OCI-LY7 (cell line): ENCODE measurements at regions not wholly inside any gene's neighbourhood (a gene's known extent, or its start where the extent isn't known, plus 50 kb on each side); places are given as distances from the start of the nearest gene placed in this dataset.

Experiments used
- BruUV-seq: library from RNA; stranded (reverse); fragments of 400-500 nt; replicated peaks from 2 replicates; lab custom pipeline; 2021; lab: Mats Ljungman, UMichigan
- CTCF ChIA-PET: fragments of 300-600 bp; sonication (Branson Sonifier 250); formaldehyde crosslinking; loops from one replicate; lab custom pipeline; 2022; ENCODE audit warnings: antibody characterized with exemption; ENCODE audit not compliant: unreplicated experiment; lab: Charles Lee
- POLR2A ChIA-PET: fragments of 300-600 bp; sonication (Branson Sonifier 250); formaldehyde crosslinking; loops from one replicate; lab custom pipeline; 2022; ENCODE audit warnings: antibody characterized with exemption; lab: Charles Lee
- DNase-seq: peaks from one replicate; pipeline ENCODE4 v3.0.0-alpha.2; 2015; ENCODE audit warnings: low spot score
- H2AFZ ChIP-seq: fragments of 200-600 bp; sonication (generic), shearing (Covaris generic); 2 replicates; pipeline ENCODE4 v1.6.1; 2014; ENCODE audit warnings: mild to moderate bottlenecking, antibody characterized with exemption, low read length, moderate library complexity
- H3K27ac ChIP-seq: fragments of 200-600 bp; sonication (generic); 2 replicates; pipeline ENCODE4 v1.5.1; 2014; ENCODE audit warnings: mixed run types, low read depth, mild to moderate bottlenecking, moderate library complexity, low read length, inconsistent platforms; ENCODE audit not compliant: poor library complexity, severe bottlenecking
- H3K36me3 ChIP-seq: fragments of 200-600 bp; sonication (generic); 2 replicates; pipeline ENCODE4 v1.6.1; 2014; ENCODE audit warnings: mild to moderate bottlenecking, antibody characterized with exemption, low read length, moderate library complexity, mixed read lengths; ENCODE audit not compliant: insufficient read depth
- H3K4me1 ChIP-seq: fragments of 200-600 bp; sonication (generic); 2 replicates; pipeline ENCODE4 v1.5.1; 2014; ENCODE audit warnings: mild to moderate bottlenecking, low read length; ENCODE audit not compliant: insufficient read depth, poor library complexity, severe bottlenecking
- H3K4me2 ChIP-seq: fragments of 200-600 bp; sonication (generic); 2 replicates; pipeline ENCODE4 v1.6.1; 2014; ENCODE audit warnings: mild to moderate bottlenecking, low read length
- H3K4me3 ChIP-seq: fragments of 200-600 bp; sonication (generic); 2 replicates; pipeline ENCODE4 v1.5.1; 2014; ENCODE audit warnings: mild to moderate bottlenecking, low read depth, low read length; ENCODE audit not compliant: poor library complexity, severe bottlenecking
- H3K79me2 ChIP-seq: fragments of 200-600 bp; sonication (generic); 2 replicates; pipeline ENCODE4 v1.6.1; 2016; ENCODE audit warnings: low read depth, mild to moderate bottlenecking, low read length, moderate library complexity, mixed read lengths; ENCODE audit not compliant: insufficient read depth
- H3K9me2 ChIP-seq: fragments of 200-600 bp; sonication (generic); 2 replicates; pipeline ENCODE4 v1.6.1; 2016; ENCODE audit warnings: mild to moderate bottlenecking, low read length, mixed read lengths; ENCODE audit not compliant: insufficient read depth
- H3K9me3 ChIP-seq: fragments of 200-600 bp; sonication (generic); 2 replicates; pipeline ENCODE4 v1.6.1; 2014; ENCODE audit warnings: mild to moderate bottlenecking, mixed run types, low read length, mixed read lengths
- H4K20me1 ChIP-seq: fragments of 200-600 bp; sonication (generic); 2 replicates; pipeline ENCODE4 v1.6.1; 2014; ENCODE audit warnings: mild to moderate bottlenecking, antibody characterized with exemption, low read length, moderate library complexity, mixed read lengths; ENCODE audit not compliant: insufficient read depth
- CTCF ChIP-seq: fragments of 200-600 bp; sonication (generic); conservative IDR thresholded peaks from 2 replicates; pipeline ENCODE4 v1.5.1; 2014; ENCODE audit warnings: mild to moderate bottlenecking, antibody characterized with exemption, low read length, moderate library complexity, mixed read lengths
- EZH2phosphoT487 ChIP-seq: fragments of 200-600 bp; sonication (generic); IDR thresholded peaks from 2 replicates; pipeline ENCODE4 v1.6.1; 2018; ENCODE audit warnings: low read depth, borderline replicate concordance, mild to moderate bottlenecking, mixed run types, antibody characterized with exemption, low read length, moderate library complexity, mixed read lengths
- intact Hi-C: fragments of 100-400 bp; cut with micrococcal nuclease; formaldehyde crosslinking; loops from one replicate; pipeline ENCODE4 v1.10.0; 2022; ENCODE audit not compliant: unreplicated experiment

- BruUV-seq: no TSS peak
- TF ChIP-seq CTCF: no peak
- no peak for TF ChIP-seq EZH2phosphoT487
- Histone ChIP-seq H3K9me2 (no peaks in the 10 kb centered on the region), H2AFZ (no peak overlapping the region), H3K79me2 (no peaks in the 10 kb centered on the region), H3K9me3 (no peaks in the 10 kb centered on the region), H3K27ac (no peak overlapping the region), H3K4me3 (no peak overlapping the region), H4K20me1 (no peaks in the 10 kb centered on the region), H3K4me2 (no peak overlapping the region), H3K36me3 (no peaks in the 10 kb centered on the region), H3K4me1 (no peaks in the 10 kb centered on the region)
- DNase-seq: no peak
- CTCF ChIA-PET: no interaction called here
- intact Hi-C loops: no loop called here
- POLR2A ChIA-PET: no interaction called here
Measured at GRCh38 chrX:13200398-13200797, 119.5 kb downstream of the ATXN3L start.

GRCh38 chrX:13198762-13199064, 121.1 kb downstream of the ATXN3L start:
- TF ChIP-seq CTCF: no peak
- Histone ChIP-seq H3K36me3 (no peaks in the 10 kb centered on the region), H3K4me1 (peaks cover 12% of the 10 kb centered on the region), H2AFZ (no peak overlapping the region), H4K20me1 (no peaks in the 10 kb centered on the region), H3K9me2 (no peaks in the 10 kb centered on the region), H3K79me2 (no peaks in the 10 kb centered on the region), H3K4me2 (no peak overlapping the region), H3K27ac (no peak overlapping the region), H3K4me3 (no peak overlapping the region), H3K9me3 (no peaks in the 10 kb centered on the region)
- intact Hi-C loops: no loop called here
- DNase-seq: no peak
- ChIA-PET POLR2A (no interaction called here), CTCF (no interaction called here)
- no TSS peak for BruUV-seq

GRCh38 chrX:13198056-13198761, 121.6 kb downstream of the ATXN3L start:
- intact Hi-C loops: no loop called here
- Histone ChIP-seq H3K9me3 (no peaks in the 10 kb centered on the region), H3K4me2 (no peak overlapping the region), H3K36me3 (no peaks in the 10 kb centered on the region), H3K4me1 (peaks cover 15% of the 10 kb centered on the region), H3K79me2 (no peaks in the 10 kb centered on the region), H4K20me1 (no peaks in the 10 kb centered on the region), H3K9me2 (no peaks in the 10 kb centered on the region), H2AFZ (no peak overlapping the region), H3K4me3 (no peak overlapping the region), H3K27ac (no peak overlapping the region)
- ChIA-PET POLR2A (no interaction called here), CTCF (no interaction called here)
- no TSS peak for BruUV-seq
- no peak for DNase-seq
- no peak for TF ChIP-seq EZH2phosphoT487
- no peak for TF ChIP-seq CTCF
